Central memory CD4-positive, alpha-beta T cell (primary cell): ENCODE measurements at regions not wholly inside any gene's neighbourhood (a gene's known extent, or its start where the extent isn't known, plus 50 kb on each side); places are given as distances from the start of the nearest gene placed in this dataset.

ENCODE experiments used
- DNase-seq: peaks from one replicate; pipeline ENCODE4 v3.0.0; 2022

GRCh38 chr4:54988655-54989054, 136.7 kb downstream of the KDR start:
- DNase-seq, result no peak

- no peak for DNase-seq
Measured at GRCh38 chr4:54986095-54986846, 139.1 kb downstream of the KDR start.

- DNase-seq, result no peak
Measured at GRCh38 chr4:54976682-54977081, 148.7 kb downstream of the KDR start.

GRCh38 chr4:54976031-54976430, 149.4 kb downstream of the KDR start:
- DNase-seq, result no peak

GRCh38 chr4:54973784-54974183, 151.6 kb downstream of the KDR start:
- DNase-seq, result no peak

- DNase-seq, result no peak
Measured at GRCh38 chr4:54971474-54971950, 153.9 kb downstream of the KDR start.

GRCh38 chr4:54967289-54967688, 158.1 kb downstream of the KDR start:
- DNase-seq, result no peak

GRCh38 chr4:54961357-54961975, 163.9 kb downstream of the KDR start:
- DNase-seq, result no peak

- no peak for DNase-seq
Measured at GRCh38 chr4:54959651-54960116, 165.7 kb downstream of the KDR start.

GRCh38 chr4:54959131-54959530, 166.3 kb downstream of the KDR start:
- no peak for DNase-seq

- peak; percentile 37 for DNase-seq
Measured at GRCh38 chr4:54958236-54958635, 167.2 kb downstream of the KDR start.

GRCh38 chr4:54954656-54955388, 170.6 kb downstream of the KDR start:
- DNase-seq, result no peak

GRCh38 chr4:54946741-54947140, 178.7 kb downstream of the KDR start:
- no peak for DNase-seq

GRCh38 chr4:54945838-54946237, 179.6 kb downstream of the KDR start:
- no peak for DNase-seq

GRCh38 chr4:54942721-54943120, 182.7 kb downstream of the KDR start:
- DNase-seq, result peak; percentile 82

- peak; percentile 57 for DNase-seq
Measured at GRCh38 chr4:54941994-54942552, 183.3 kb downstream of the KDR start.

- no peak for DNase-seq
Measured at GRCh38 chr4:54940996-54941865, 184.2 kb downstream of the KDR start.

GRCh38 chr4:54937501-54937900, 187.9 kb downstream of the KDR start:
- DNase-seq, result no peak

GRCh38 chr4:54933579-54933978, 191.8 kb downstream of the KDR start:
- no peak for DNase-seq

GRCh38 chr4:54930226-54930625, 195.2 kb downstream of the KDR start:
- DNase-seq, result no peak

- DNase-seq, result no peak
Measured at GRCh38 chr4:54929459-54929858, 195.9 kb downstream of the KDR start.

GRCh38 chr4:54924891-54925290, 200.5 kb downstream of the KDR start:
- DNase-seq, result no peak
